ENCODE measurements at regions not wholly inside any gene's neighbourhood (a gene's known extent, or its start where the extent isn't known, plus 50 kb on each side); places are given as distances from the start of the nearest gene placed in this dataset.
A peak's percentile ranks its signal among the peaks of the same experiment; 100 is the strongest.

DNA sequence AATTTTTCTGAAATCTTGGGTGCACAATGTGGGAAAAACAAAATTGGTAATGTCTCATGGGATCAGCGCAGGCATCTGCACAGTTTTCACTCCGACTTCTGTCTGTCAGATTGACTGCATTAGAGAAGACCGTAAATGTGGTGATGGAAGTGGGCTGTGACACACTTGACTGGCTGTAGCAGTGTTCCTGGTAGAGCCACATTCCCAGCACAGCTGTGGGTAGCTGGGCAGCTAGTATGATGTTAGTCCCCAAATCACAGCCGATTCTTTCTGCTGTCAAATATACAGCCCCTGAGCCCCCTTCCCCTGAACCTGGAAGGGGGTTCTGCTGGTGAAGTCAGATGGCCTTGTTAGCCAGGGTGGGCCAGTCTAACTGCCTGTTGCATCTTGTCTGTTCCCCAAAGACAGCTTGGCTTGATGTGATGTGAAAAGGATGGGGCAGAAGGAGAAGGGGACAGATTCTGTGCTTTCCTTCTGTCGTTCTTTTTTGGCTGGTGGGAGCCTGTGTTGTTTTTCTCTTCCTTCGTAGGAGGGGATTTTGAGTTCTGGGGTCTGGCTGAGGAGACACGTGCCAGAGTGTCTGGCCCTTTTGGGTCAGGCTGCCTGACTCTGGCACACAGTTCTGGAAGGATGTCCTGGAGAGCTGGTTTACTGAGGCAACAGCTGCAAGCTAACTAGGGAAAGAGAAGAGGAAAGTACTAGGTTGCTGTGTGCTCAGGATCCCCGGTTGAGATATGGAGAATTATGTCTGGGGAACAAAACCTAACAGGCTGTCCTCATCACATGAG lies 66.4 kb upstream of the SPRY4 start:
- WGBS (ENCODE audit: insufficient coverage), result 95% methylated on average over 4 of the region's 8 CpGs
- Histone ChIP-seq H3K9me3 (ENCODE audit: control extremely low read depth in 1 of 5, control insufficient read depth in 4 of 5, insufficient read depth in 2 of 5, low read depth in 1 of 5, low read length in 4 of 5) (peaks cover 0 to 6% (median 5%) of the 10 kb centered on the region in 5 experiments), H3K4me3 (ENCODE audit: control insufficient read depth in 1 of 7, extremely low read depth in 1 of 7, insufficient read depth in 4 of 7, low read depth in 2 of 7, low read length in 6 of 7) (peak overlapping the region in 1 of 7 experiments; percentile 27), H3K4me1 (ENCODE audit: control extremely low read depth in 1 of 4, control insufficient read depth in 4 of 4, insufficient read depth in 4 of 4, low read length in 3 of 4) (peaks cover 3 to 46% (median 19%) of the 10 kb centered on the region in 4 experiments), H3K36me3 (ENCODE audit: control insufficient read depth in 4 of 4, insufficient read depth in 4 of 4, low read length in 3 of 4) (no peaks in the 10 kb centered on the region), H3K27ac (ENCODE audit: insufficient read depth in 1 of 2, low read depth in 1 of 2, low read length in 2 of 2, poor library complexity in 1 of 2, severe bottlenecking in 2 of 2) (no peak overlapping the region), H3K27me3 (replicated peaks in 2 of 5; ENCODE audit: control insufficient read depth in 4 of 5, insufficient read depth in 5 of 5, low read length in 4 of 5) (no peaks in the 10 kb centered on the region)
- ChIA-PET POLR2A (no interaction called here), CTCF (no interaction called here)
- no peak for DNase-seq

DNA sequence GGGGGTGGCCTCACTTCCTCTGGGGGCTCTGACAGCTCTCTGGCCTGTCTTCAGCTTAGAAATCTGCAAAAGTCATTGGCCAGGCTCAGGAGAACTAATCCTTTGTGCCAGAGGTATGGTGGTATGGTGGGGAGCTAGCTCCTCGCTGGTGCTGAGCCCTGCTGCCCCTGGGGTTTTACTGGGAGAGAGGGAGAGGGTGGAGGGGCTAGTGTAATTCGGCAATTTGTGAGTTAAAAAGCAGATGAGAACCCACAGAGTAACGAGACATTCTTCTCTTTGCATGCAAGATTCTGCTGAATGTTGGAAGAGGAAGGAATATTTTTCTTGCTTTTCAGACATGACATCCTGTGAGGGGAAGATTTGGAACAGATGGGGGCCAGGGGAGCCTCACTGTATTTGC lies 65.5 kb upstream of the SPRY4 start:
- no peak overlapping the region for H3K27ac ChIP-seq (ENCODE audit: insufficient read depth in 1 of 2, low read depth in 1 of 2, low read length in 2 of 2, poor library complexity in 1 of 2, severe bottlenecking in 2 of 2)
- ChIA-PET POLR2A (no interaction called here), CTCF (interaction anchor here (0.8 kb wide), 1 partner anchor 309 kb away, joined by 3 read pairs; no protein-coding TSS in a partner anchor)

DNA sequence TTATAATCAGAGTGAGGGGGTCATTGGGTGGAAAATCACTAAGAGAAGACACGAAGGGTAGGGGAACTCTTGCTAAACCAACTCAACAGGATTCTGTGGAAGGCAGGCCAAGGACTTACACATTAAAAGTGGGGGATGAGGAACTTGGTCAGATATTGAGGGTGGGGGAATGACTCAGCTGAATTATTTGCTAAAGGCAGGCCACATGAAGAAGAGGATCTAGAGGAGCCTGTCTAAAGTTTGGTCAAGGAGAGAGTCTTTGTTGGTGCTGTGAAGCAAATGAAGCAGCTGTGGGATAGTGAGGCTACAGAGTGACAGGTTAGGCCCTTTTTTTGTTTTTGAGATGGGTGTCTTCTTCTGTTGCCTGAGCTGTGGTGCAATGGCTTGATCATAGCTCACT lies 63.9 kb upstream of the SPRY4 start:
- peaks cover 0 to 2% (median 0%) of the 10 kb centered on the region in 5 experiments for H3K27me3 ChIP-seq (replicated peaks in 2 of 5; ENCODE audit: control insufficient read depth in 4 of 5, insufficient read depth in 5 of 5, low read length in 4 of 5)
- no peak overlapping the region for H3K4me3 ChIP-seq (ENCODE audit: control insufficient read depth in 1 of 7, extremely low read depth in 1 of 7, insufficient read depth in 4 of 7, low read depth in 2 of 7, low read length in 6 of 7)
- DNase-seq, result peak; percentile 54 to 89 (median 87)
- WGBS (ENCODE audit: insufficient coverage), result 0% methylated on average over 1 of the region's 1 CpG
- no peaks in the 10 kb centered on the region for H3K36me3 ChIP-seq (ENCODE audit: control insufficient read depth in 4 of 4, insufficient read depth in 4 of 4, low read length in 3 of 4)
- H3K27ac ChIP-seq (ENCODE audit: insufficient read depth in 1 of 2, low read depth in 1 of 2, low read length in 2 of 2, poor library complexity in 1 of 2, severe bottlenecking in 2 of 2), result no peak overlapping the region
- peaks cover 3 to 49% (median 19%) of the 10 kb centered on the region in 4 experiments for H3K4me1 ChIP-seq (ENCODE audit: control extremely low read depth in 1 of 4, control insufficient read depth in 4 of 4, insufficient read depth in 4 of 4, low read length in 3 of 4)
- H3K9me3 ChIP-seq (ENCODE audit: control extremely low read depth in 1 of 5, control insufficient read depth in 4 of 5, insufficient read depth in 2 of 5, low read depth in 1 of 5, low read length in 4 of 5), result no peaks in the 10 kb centered on the region
- ChIA-PET POLR2A (no interaction called here), CTCF (interaction anchor here (1.1 kb wide), 1 partner anchor 24 kb away, joined by 3 read pairs; no protein-coding TSS in a partner anchor)

More for the DNA sequence above, 65.5 kb upstream of the SPRY4 start:
- no peak for DNase-seq
- Histone ChIP-seq H3K27me3 (replicated peaks in 2 of 5; ENCODE audit: control insufficient read depth in 4 of 5, insufficient read depth in 5 of 5, low read length in 4 of 5) (peaks cover 0 to 2% (median 0%) of the 10 kb centered on the region in 5 experiments), H3K9me3 (ENCODE audit: control extremely low read depth in 1 of 5, control insufficient read depth in 4 of 5, insufficient read depth in 2 of 5, low read depth in 1 of 5, low read length in 4 of 5) (no peaks in the 10 kb centered on the region), H3K36me3 (ENCODE audit: control insufficient read depth in 4 of 4, insufficient read depth in 4 of 4, low read length in 3 of 4) (no peaks in the 10 kb centered on the region), H3K4me3 (ENCODE audit: control insufficient read depth in 1 of 7, extremely low read depth in 1 of 7, insufficient read depth in 4 of 7, low read depth in 2 of 7, low read length in 6 of 7) (peak overlapping the region in 1 of 7 experiments; percentile 27), H3K4me1 (ENCODE audit: control extremely low read depth in 1 of 4, control insufficient read depth in 4 of 4, insufficient read depth in 4 of 4, low read length in 3 of 4) (peaks cover 3 to 49% (median 19%) of the 10 kb centered on the region in 4 experiments)
- 13% methylated on average over 1 of the region's 3 CpGs for WGBS (ENCODE audit: insufficient coverage)

DNA sequence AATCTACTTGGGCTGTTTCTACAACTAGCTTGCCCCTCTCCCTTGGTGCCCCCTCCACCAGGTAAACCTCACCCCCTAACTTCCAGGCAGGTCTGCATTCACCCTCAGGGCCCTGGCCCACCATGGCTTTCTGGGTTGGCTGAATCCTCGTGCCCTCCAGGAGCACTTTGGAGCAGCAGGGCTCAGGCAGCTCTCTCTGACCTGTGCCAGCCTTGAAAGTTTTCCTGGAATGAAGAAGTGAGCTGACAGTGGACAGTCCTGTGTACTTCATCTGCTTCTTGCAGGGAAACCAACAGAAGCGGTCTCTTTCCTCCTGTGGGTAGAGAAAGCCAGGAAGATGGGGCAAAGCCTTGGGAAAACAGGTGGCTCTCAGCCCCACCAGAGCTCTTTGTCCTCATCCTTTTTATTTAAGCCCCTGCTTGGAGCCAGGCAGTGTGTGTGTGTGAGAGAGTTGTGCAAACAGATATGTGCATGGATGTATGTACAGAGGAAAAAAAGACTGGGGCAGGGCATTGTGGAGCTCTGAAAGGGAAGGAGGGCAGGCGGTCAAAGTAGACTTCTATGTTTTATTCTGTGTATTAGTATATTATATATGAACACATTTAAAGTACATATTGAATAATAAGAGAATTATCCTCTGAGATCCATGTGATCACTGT lies 62.3 kb upstream of the SPRY4 start:
- CTCF ChIA-PET, result interaction anchor here (0.7 to 1.2 kb wide), 3 partner anchors 9 to 40 kb away, joined by 3 to 4 read pairs (median 3); no protein-coding TSS in a partner anchor
- H3K27ac ChIP-seq (ENCODE audit: insufficient read depth in 1 of 2, low read depth in 1 of 2, low read length in 2 of 2, poor library complexity in 1 of 2, severe bottlenecking in 2 of 2), result no peak overlapping the region
- POLR2A ChIA-PET, result interaction anchor here (0.6 kb wide), 1 partner anchor 8 kb away, joined by 4 read pairs; no protein-coding TSS in a partner anchor

DNA sequence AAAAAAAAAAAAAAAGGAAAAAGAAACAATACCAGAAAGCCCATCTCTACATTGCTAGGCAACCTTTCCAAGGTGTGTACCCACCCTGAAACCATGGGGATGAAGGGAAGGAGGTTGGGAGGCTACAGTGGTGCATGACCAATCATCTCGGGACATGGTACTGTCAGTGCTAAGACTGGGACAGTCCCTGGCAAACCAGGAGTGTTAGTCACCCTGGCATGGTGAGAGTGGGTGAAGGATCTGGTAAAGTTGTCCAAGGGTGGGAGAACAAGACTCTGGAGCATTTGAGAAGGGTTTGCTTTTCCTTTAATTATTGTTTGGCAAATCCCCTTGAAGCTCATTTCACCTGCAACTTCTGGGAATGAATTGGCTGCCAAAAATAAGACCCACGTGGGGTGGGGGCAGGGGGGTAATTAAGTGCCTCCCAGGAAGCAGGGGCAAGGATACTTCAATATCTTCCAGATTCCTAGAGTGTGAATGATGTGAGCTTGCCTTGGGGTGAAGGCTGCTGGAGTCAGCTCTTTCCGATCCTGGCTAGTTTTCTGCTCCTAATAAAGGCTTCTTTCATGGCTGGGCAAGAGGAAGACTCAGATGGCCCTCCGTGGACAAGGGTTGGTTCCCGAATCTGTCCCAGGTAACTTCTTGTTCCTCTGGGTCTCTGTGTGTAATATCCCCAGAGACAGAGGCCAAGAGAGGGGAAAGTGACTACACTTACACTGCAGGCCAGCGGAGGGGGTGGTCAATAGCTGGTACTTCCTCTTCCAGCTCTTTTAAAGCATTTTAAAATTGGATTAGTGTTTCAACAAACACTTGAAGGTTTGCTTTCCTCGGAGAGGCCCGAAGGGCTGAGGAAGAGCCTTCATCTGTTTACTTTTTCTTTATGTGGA lies 61.6 kb upstream of the SPRY4 start:
- 54% methylated on average over 8 of the region's 8 CpGs for WGBS (ENCODE audit: insufficient coverage)
- Histone ChIP-seq H3K27ac (ENCODE audit: insufficient read depth in 1 of 2, low read depth in 1 of 2, low read length in 2 of 2, poor library complexity in 1 of 2, severe bottlenecking in 2 of 2) (no peak overlapping the region), H3K4me1 (ENCODE audit: control extremely low read depth in 1 of 4, control insufficient read depth in 4 of 4, insufficient read depth in 4 of 4, low read length in 3 of 4) (peaks cover 3 to 45% (median 19%) of the 10 kb centered on the region in 4 experiments), H3K4me3 (ENCODE audit: control insufficient read depth in 1 of 7, extremely low read depth in 1 of 7, insufficient read depth in 4 of 7, low read depth in 2 of 7, low read length in 6 of 7) (no peak overlapping the region), H3K36me3 (ENCODE audit: control insufficient read depth in 4 of 4, insufficient read depth in 4 of 4, low read length in 3 of 4) (no peaks in the 10 kb centered on the region), H3K27me3 (replicated peaks in 2 of 5; ENCODE audit: control insufficient read depth in 4 of 5, insufficient read depth in 5 of 5, low read length in 4 of 5) (peaks cover 0 to 3% (median 0%) of the 10 kb centered on the region in 5 experiments), H3K9me3 (ENCODE audit: control extremely low read depth in 1 of 5, control insufficient read depth in 4 of 5, insufficient read depth in 2 of 5, low read depth in 1 of 5, low read length in 4 of 5) (no peaks in the 10 kb centered on the region)
- DNase-seq, result peak; percentile 8 to 47 (median 34)
- ChIA-PET CTCF (interaction anchor here (0.7 to 1.2 kb wide), 3 partner anchors 8 to 41 kb away, joined by 3 to 4 read pairs (median 3); no protein-coding TSS in a partner anchor), POLR2A (interaction anchor here (0.6 kb wide), 2 partner anchors 8 to 61 kb away, joined by 3 to 4 read pairs; no protein-coding TSS in a partner anchor)

More for the DNA sequence above, 62.3 kb upstream of the SPRY4 start:
- no peaks in the 10 kb centered on the region for H3K9me3 ChIP-seq (ENCODE audit: control extremely low read depth in 1 of 5, control insufficient read depth in 4 of 5, insufficient read depth in 2 of 5, low read depth in 1 of 5, low read length in 4 of 5)
- WGBS (ENCODE audit: insufficient coverage), result 88% methylated on average over 2 of the region's 3 CpGs
- DNase-seq, result no peak
- no peak overlapping the region for H3K4me3 ChIP-seq (ENCODE audit: control insufficient read depth in 1 of 7, extremely low read depth in 1 of 7, insufficient read depth in 4 of 7, low read depth in 2 of 7, low read length in 6 of 7)
- peaks cover 3 to 49% (median 19%) of the 10 kb centered on the region in 4 experiments for H3K4me1 ChIP-seq (ENCODE audit: control extremely low read depth in 1 of 4, control insufficient read depth in 4 of 4, insufficient read depth in 4 of 4, low read length in 3 of 4)
- H3K36me3 ChIP-seq (ENCODE audit: control insufficient read depth in 4 of 4, insufficient read depth in 4 of 4, low read length in 3 of 4), result no peaks in the 10 kb centered on the region
- peaks cover 0 to 2% (median 0%) of the 10 kb centered on the region in 5 experiments for H3K27me3 ChIP-seq (replicated peaks in 2 of 5; ENCODE audit: control insufficient read depth in 4 of 5, insufficient read depth in 5 of 5, low read length in 4 of 5)

DNA sequence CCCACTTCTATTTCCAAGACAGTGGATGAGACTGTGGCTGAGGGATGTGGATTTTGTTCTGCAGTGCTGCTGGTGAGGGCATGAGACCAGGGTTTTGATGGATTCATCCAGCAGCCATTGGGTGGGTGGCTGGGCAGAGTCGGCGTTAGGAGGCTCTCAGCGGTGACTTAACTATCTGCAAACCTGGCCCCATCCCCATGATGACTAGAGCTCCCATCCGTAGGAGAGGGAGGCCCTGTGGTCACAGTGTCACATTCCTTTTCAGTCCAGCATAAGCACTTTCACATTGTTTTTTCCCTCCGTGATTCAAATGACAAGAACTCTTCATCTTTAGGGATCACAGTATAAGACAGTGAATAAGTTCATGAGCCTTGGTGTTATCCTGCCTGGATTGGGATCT lies 60.4 kb upstream of the SPRY4 start:
- H3K4me1 ChIP-seq (ENCODE audit: control extremely low read depth in 1 of 4, control insufficient read depth in 4 of 4, insufficient read depth in 4 of 4, low read length in 3 of 4), result peaks cover 0 to 34% (median 12%) of the 10 kb centered on the region in 4 experiments
- WGBS (ENCODE audit: insufficient coverage), result 87% methylated on average over 3 of the region's 5 CpGs
- no peak overlapping the region for H3K27ac ChIP-seq (ENCODE audit: insufficient read depth in 1 of 2, low read depth in 1 of 2, low read length in 2 of 2, poor library complexity in 1 of 2, severe bottlenecking in 2 of 2)
- no peaks in the 10 kb centered on the region for H3K9me3 ChIP-seq (ENCODE audit: control extremely low read depth in 1 of 5, control insufficient read depth in 4 of 5, insufficient read depth in 2 of 5, low read depth in 1 of 5, low read length in 4 of 5)
- POLR2A ChIA-PET, result no interaction called here
- no peak for DNase-seq
- no peaks in the 10 kb centered on the region for H3K36me3 ChIP-seq (ENCODE audit: control insufficient read depth in 4 of 4, insufficient read depth in 4 of 4, low read length in 3 of 4)
- no peak overlapping the region for H3K4me3 ChIP-seq (ENCODE audit: control insufficient read depth in 1 of 7, extremely low read depth in 1 of 7, insufficient read depth in 4 of 7, low read depth in 2 of 7, low read length in 6 of 7)
- CTCF ChIA-PET, result no interaction called here
- peaks cover 0 to 3% (median 0%) of the 10 kb centered on the region in 5 experiments for H3K27me3 ChIP-seq (replicated peaks in 2 of 5; ENCODE audit: control insufficient read depth in 4 of 5, insufficient read depth in 5 of 5, low read length in 4 of 5)
